Muscle of arm (tissue), 1 donor: ENCODE measurements at regions not wholly inside any gene's neighbourhood (a gene's known extent, or its start where the extent isn't known, plus 50 kb on each side); places are given as distances from the start of the nearest gene placed in this dataset.

Experiments
- DNase-seq: peaks from one replicate; pipeline ENCODE4 v3.0.0-alpha.2; 2013

- no peak for DNase-seq
These were observed 818.9 kb downstream of the OLFM4 start for GRCh38 chr13:53847502-53847901.

- DNase-seq = peak; percentile 2
These were observed 819.9 kb downstream of the OLFM4 start for GRCh38 chr13:53848366-53848961.

- no peak for DNase-seq
These were observed 825.7 kb downstream of the OLFM4 start for GRCh38 chr13:53854321-53854720.

GRCh38 chr13:53856573-53857195 lies 828.1 kb downstream of the OLFM4 start:
- DNase-seq = no peak

- no peak for DNase-seq
These were observed 834.9 kb downstream of the OLFM4 start for GRCh38 chr13:53863520-53863919.

- DNase-seq = no peak
These were observed 844.9 kb downstream of the OLFM4 start for GRCh38 chr13:53873558-53873957.

- DNase-seq = no peak
These were observed 850.2 kb downstream of the OLFM4 start for GRCh38 chr13:53878861-53879260.

GRCh38 chr13:53885997-53886396 lies 857.4 kb downstream of the OLFM4 start:
- no peak for DNase-seq

GRCh38 chr13:53890696-53891095 lies 862.1 kb downstream of the OLFM4 start:
- DNase-seq = no peak

GRCh38 chr13:53901593-53901992 lies 873.0 kb downstream of the OLFM4 start:
- no peak for DNase-seq

GRCh38 chr13:53907891-53908290 lies 879.3 kb downstream of the OLFM4 start:
- no peak for DNase-seq

- DNase-seq = no peak
These were observed 892.3 kb downstream of the OLFM4 start for GRCh38 chr13:53920916-53921315.

GRCh38 chr13:53921473-53921872 lies 892.9 kb downstream of the OLFM4 start:
- no peak for DNase-seq

- no peak for DNase-seq
These were observed 913.1 kb downstream of the OLFM4 start for GRCh38 chr13:53941588-53942190.

GRCh38 chr13:53946500-53946899 lies 917.9 kb downstream of the OLFM4 start:
- DNase-seq = no peak

GRCh38 chr13:53953183-53953582 lies 924.6 kb downstream of the OLFM4 start:
- DNase-seq = no peak
